Stimulated activated CD4-positive, alpha-beta T cell treated with anti-CD3 and anti-CD28 coated beads, Interleukin-2, amount 100 ng/mL, for 48 hours (primary cell): ENCODE measurements at regions not wholly inside any gene's neighbourhood (a gene's known extent, or its start where the extent isn't known, plus 50 kb on each side); places are given as distances from the start of the nearest gene placed in this dataset.
"Not testable (repeated sequence)": the region's sequence is repeated elsewhere in the genome, so short reads cannot be mapped to it uniquely, and the experiment has no call there.

Experiments
- DNase-seq, 2 donors: peaks; one replicate each; pipeline ENCODE4 v3.0.0-alpha.2; 2020

GRCh38 chr9:108762348-108763055, 93.3 kb downstream of the ACTL7B start:
- no peak for DNase-seq

GRCh38 chr9:108761655-108762347, 94.0 kb downstream of the ACTL7B start:
- DNase-seq = peak; percentile 42 to 43

- DNase-seq = no peak
These were observed 94.9 kb downstream of the ACTL7B start for GRCh38 chr9:108760841-108761240.

GRCh38 chr9:108759835-108760234, 96.0 kb downstream of the ACTL7B start:
- no peak for DNase-seq

- no peak for DNase-seq
These were observed 96.4 kb downstream of the ACTL7B start for GRCh38 chr9:108759399-108759798.

- no peak for DNase-seq
These were observed 98.9 kb downstream of the ACTL7B start for GRCh38 chr9:108756746-108757490.

GRCh38 chr9:108755979-108756378, 99.8 kb downstream of the ACTL7B start:
- no peak for DNase-seq

GRCh38 chr9:108751369-108751768, 104.4 kb downstream of the ACTL7B start:
- DNase-seq = no peak

GRCh38 chr9:108750661-108751215, 105.0 kb downstream of the ACTL7B start:
- no peak for DNase-seq

- DNase-seq = no peak
These were observed 107.0 kb downstream of the ACTL7B start for GRCh38 chr9:108748776-108749175.

- DNase-seq = no peak
These were observed 108.9 kb downstream of the ACTL7B start for GRCh38 chr9:108746864-108747263.

GRCh38 chr9:108746001-108746400, 109.8 kb downstream of the ACTL7B start:
- DNase-seq = no peak

- DNase-seq = no peak
These were observed 111.1 kb downstream of the ACTL7B start for GRCh38 chr9:108744641-108745040.

GRCh38 chr9:108743901-108744371, 111.8 kb downstream of the ACTL7B start:
- DNase-seq = no peak

- DNase-seq = no peak
These were observed 112.4 kb downstream of the ACTL7B start for GRCh38 chr9:108743416-108743815.

- DNase-seq = no peak
These were observed 113.6 kb downstream of the ACTL7B start for GRCh38 chr9:108742191-108742590.

GRCh38 chr9:108731292-108731691, 124.5 kb downstream of the ACTL7B start:
- not testable (repeated sequence) for DNase-seq

- DNase-seq = no peak
These were observed 128.1 kb downstream of the ACTL7B start for GRCh38 chr9:108727580-108728111.

- DNase-seq = no peak
These were observed 131.1 kb downstream of the ACTL7B start for GRCh38 chr9:108724652-108725051.

- no peak for DNase-seq
These were observed 131.7 kb downstream of the ACTL7B start for GRCh38 chr9:108724122-108724521.

GRCh38 chr9:108722396-108722795, 133.4 kb downstream of the ACTL7B start:
- no peak for DNase-seq

GRCh38 chr9:108720191-108720642, 135.6 kb downstream of the ACTL7B start:
- no peak for DNase-seq

GRCh38 chr9:108710424-108710823, 145.4 kb downstream of the ACTL7B start:
- DNase-seq = no peak
